IMR-90 (cell line): ENCODE measurements at regions not wholly inside any gene's neighbourhood (a gene's known extent, or its start where the extent isn't known, plus 50 kb on each side); places are given as distances from the start of the nearest gene placed in this dataset.

Experiments
- ATAC-seq: fragments of 200-7000 bp; cut with Tn5 transposase; 2 replicates; pipeline ENCODE4 v1.9.1; 2020; ENCODE audit warnings: low read depth, mild to moderate bottlenecking, moderate library complexity
- BruUV-seq: library from RNA; stranded (reverse); fragments of 400-500 nt; replicated peaks from 2 replicates; lab custom pipeline; 2021; lab: Mats Ljungman, UMichigan
- CTCF ChIA-PET: fragments of 300-600 bp; formaldehyde crosslinking; extraction: SDS; loops from one replicate; lab custom pipeline; 2021; ENCODE audit warnings: antibody characterized with exemption; lab: Yijun Ruan, JAX
- POLR2A ChIA-PET: fragments of 300-600 bp; sonication (Branson Sonifier 250); formaldehyde crosslinking; loops from one replicate; lab custom pipeline; 2022; ENCODE audit warnings: antibody characterized with exemption; ENCODE audit not compliant: unreplicated experiment; lab: Charles Lee
- DNase-seq: peaks from one replicate; pipeline ENCODE4 v3.0.0; 2013
- H2AFZ ChIP-seq: replicated peaks from 2 replicates; pipeline ENCODE3; 2013; ENCODE audit warnings: low read length, mild to moderate bottlenecking; ENCODE audit not compliant: poor library complexity
- H2AK5ac ChIP-seq: 2 replicates; pipeline ENCODE4 v1.6.1; 2013; ENCODE audit warnings: low read depth, low read length, inconsistent platforms
- H2AK9ac ChIP-seq: replicated peaks from 2 replicates; pipeline ENCODE3; 2013; ENCODE audit warnings: mild to moderate bottlenecking, low read depth, low read length, moderate library complexity; ENCODE audit not compliant: poor library complexity
- H2BK120ac ChIP-seq: 2 replicates; pipeline ENCODE4 v1.6.1; 2013; ENCODE audit warnings: low read depth, low read length, inconsistent platforms
- H2BK15ac ChIP-seq: 3 replicates; pipeline ENCODE4 v1.6.1; 2013; ENCODE audit warnings: low read depth, low read length, inconsistent platforms
- H2BK20ac ChIP-seq: 2 replicates; pipeline ENCODE4 v1.6.1; 2013; ENCODE audit warnings: low read depth, mild to moderate bottlenecking, inconsistent platforms, low read length, moderate library complexity
- H2BK5ac ChIP-seq: 2 replicates; pipeline ENCODE4 v1.6.1; 2013; ENCODE audit warnings: mild to moderate bottlenecking, low read depth, low read length, inconsistent platforms; ENCODE audit not compliant: poor library complexity, severe bottlenecking
- H3K14ac ChIP-seq: replicated peaks from 2 replicates; pipeline ENCODE4 v1.6.1; 2013; ENCODE audit warnings: low read depth, low read length, inconsistent platforms
- H3K18ac ChIP-seq: 2 replicates; pipeline ENCODE4 v1.6.1; 2013; ENCODE audit warnings: low read depth, low read length, control low read depth
- H3K23ac ChIP-seq: 2 replicates; pipeline ENCODE4 v1.6.1; 2013; ENCODE audit warnings: low read depth, low read length, inconsistent platforms
- H3K27ac ChIP-seq: 2 replicates; pipeline ENCODE4 v1.5.1; 2013; ENCODE audit warnings: mild to moderate bottlenecking, control low read depth, low read length; ENCODE audit not compliant: insufficient read depth
- H3K27me3 ChIP-seq: 2 replicates; pipeline ENCODE4 v1.6.1; 2013; ENCODE audit warnings: low read length; ENCODE audit not compliant: control insufficient read depth, insufficient read depth
- H3K36me3 ChIP-seq: 2 replicates; pipeline ENCODE4 v1.6.1; 2013; ENCODE audit warnings: low read length, mixed read lengths; ENCODE audit not compliant: control insufficient read depth, insufficient read depth
- H3K4ac ChIP-seq: 2 replicates; pipeline ENCODE4 v1.6.1; 2013; ENCODE audit warnings: low read depth, low read length, inconsistent platforms
- H3K4me1 ChIP-seq: 2 replicates; pipeline ENCODE4 v1.6.1; 2013; ENCODE audit warnings: low read length, mixed read lengths; ENCODE audit not compliant: control insufficient read depth, insufficient read depth
- H3K4me2 ChIP-seq: 2 replicates; pipeline ENCODE4 v1.6.1; 2013; ENCODE audit warnings: low read depth, mild to moderate bottlenecking, control low read depth, low read length, moderate library complexity
- H3K4me3 ChIP-seq: 2 replicates; pipeline ENCODE4 v1.5.1; 2013; ENCODE audit warnings: low read depth, mild to moderate bottlenecking, control low read depth, low read length, moderate library complexity; ENCODE audit not compliant: insufficient read depth
- H3K56ac ChIP-seq: 2 replicates; pipeline ENCODE4 v1.6.1; 2013; ENCODE audit warnings: low read length, inconsistent platforms; ENCODE audit not compliant: insufficient read depth; ENCODE audit errors: extremely low read depth
- H3K79me1 ChIP-seq, 2 experiments: 2 replicates each; pipeline ENCODE4 v1.6.1; 2013; ENCODE audit warnings: low read length in 2 of 2, inconsistent platforms in 1 of 2, low read depth in 1 of 2
- H3K9ac ChIP-seq: 2 replicates; pipeline ENCODE4 v1.6.1; 2013; ENCODE audit warnings: low read depth, low read length, control low read depth
- H3K9me1 ChIP-seq: 2 replicates; pipeline ENCODE4 v1.6.1; 2013; ENCODE audit warnings: low read length, inconsistent platforms; ENCODE audit not compliant: insufficient read depth
- H3K9me3 ChIP-seq: 2 replicates; pipeline ENCODE4 v1.6.1; 2013; ENCODE audit warnings: low read length; ENCODE audit not compliant: control insufficient read depth, insufficient read depth
- H4K20me1 ChIP-seq: 2 replicates; pipeline ENCODE4 v1.6.1; 2013; ENCODE audit warnings: low read length, inconsistent platforms; ENCODE audit not compliant: insufficient read depth
- H4K5ac ChIP-seq: 2 replicates; pipeline ENCODE4 v1.6.1; 2013; ENCODE audit warnings: mild to moderate bottlenecking, low read depth, low read length, control low read depth
- H4K8ac ChIP-seq, 2 experiments: 2 replicates each; pipeline ENCODE4 v1.6.1; 2013; ENCODE audit warnings: low read depth in 2 of 2, low read length in 2 of 2, control low read depth in 1 of 2, inconsistent platforms in 1 of 2
- H4K91ac ChIP-seq: 2 replicates; pipeline ENCODE4 v1.6.1; 2013; ENCODE audit warnings: low read depth, low read length, inconsistent platforms; ENCODE audit not compliant: insufficient read depth
- SMC3 ChIP-seq: fragments of 150-350 bp; IDR thresholded peaks from 2 replicates; pipeline ENCODE4 v1.6.1; 2016; ENCODE audit warnings: low read depth, mild to moderate bottlenecking, antibody characterized with exemption, low read length, moderate library complexity
- WGBS, 2 experiments: methylation state at CpG; one replicate each; pipeline versions ENCODE4 v1.1.5 to v1.1.7; 2013; ENCODE audit warnings: missing lambda C conversion rate in 2 of 2; ENCODE audit not compliant: insufficient read length in 1 of 2; ENCODE audit errors: extremely low coverage in 2 of 2; 5-methylcytosine and 5-hydroxymethylcytosine counted together
- dilution Hi-C: fragments of 300-500 bp; cut with HindIII; formaldehyde crosslinking; loops from one replicate; pipeline ENCODE4 v1.14.3; 2018; ENCODE audit warnings: low sequenced_read_pairs; ENCODE audit not compliant: unreplicated experiment
- in situ Hi-C: fragments of 300-500 bp; cut with MboI; formaldehyde crosslinking; loops from 3 replicates; pipeline ENCODE4 v1.14.3; 2019; ENCODE audit warnings: low sequenced_read_pairs, inconsistent platforms, mixed read lengths
- intact Hi-C: fragments of 100-400 bp; cut with micrococcal nuclease; formaldehyde crosslinking; loops from 2 replicates; pipeline ENCODE4 v1.10.0; 2022
- TF ChIP-seq, protein P1 (sequence below): fragments of 150-350 bp; IDR thresholded peaks from 2 replicates; pipeline ENCODE4 v1.6.1; 2017; ENCODE audit warnings: mild to moderate bottlenecking, antibody characterized with exemption, low read length, low read depth

DNA sequence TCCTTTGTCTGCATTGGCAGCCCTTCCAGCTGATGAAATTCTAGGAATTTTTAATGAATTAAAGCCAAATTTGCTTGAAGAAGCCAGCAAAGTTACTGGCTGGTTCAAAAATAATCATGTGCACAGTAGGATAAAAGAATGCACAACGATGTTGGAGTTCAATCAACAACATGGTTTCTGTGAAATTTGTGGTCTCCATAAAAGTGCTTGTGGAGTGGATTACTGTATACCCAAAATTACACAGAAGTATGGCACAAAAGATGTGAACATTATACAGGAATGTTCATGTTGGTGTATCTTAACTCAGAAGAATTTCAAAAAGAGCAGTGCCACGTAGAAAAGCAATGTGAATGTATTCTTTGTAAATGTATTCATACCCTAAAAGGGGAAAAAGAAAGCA, 105.0 kb upstream of the METAP2 start:
- no peak overlapping the region for H2BK5ac ChIP-seq
- no peak overlapping the region for H4K91ac ChIP-seq
- H4K8ac ChIP-seq: no peak overlapping the region
- TF ChIP-seq SMC3: no peak
- TF ChIP-seq, protein P1, sequence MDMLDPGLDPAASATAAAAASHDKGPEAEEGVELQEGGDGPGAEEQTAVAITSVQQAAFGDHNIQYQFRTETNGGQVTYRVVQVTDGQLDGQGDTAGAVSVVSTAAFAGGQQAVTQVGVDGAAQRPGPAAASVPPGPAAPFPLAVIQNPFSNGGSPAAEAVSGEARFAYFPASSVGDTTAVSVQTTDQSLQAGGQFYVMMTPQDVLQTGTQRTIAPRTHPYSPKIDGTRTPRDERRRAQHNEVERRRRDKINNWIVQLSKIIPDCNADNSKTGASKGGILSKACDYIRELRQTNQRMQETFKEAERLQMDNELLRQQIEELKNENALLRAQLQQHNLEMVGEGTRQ: no peak
- H2AK5ac ChIP-seq: no peak overlapping the region
- H3K23ac ChIP-seq: no peak overlapping the region
- H3K4me3 ChIP-seq: no peak overlapping the region
- H3K9ac ChIP-seq: no peak overlapping the region
- H3K36me3 ChIP-seq: no peaks in the 10 kb centered on the region
- DNase-seq (no peak), ATAC-seq (no peak)
- H3K27ac ChIP-seq: no peak overlapping the region
- H4K5ac ChIP-seq: no peak overlapping the region
- H3K56ac ChIP-seq: no peak overlapping the region
- H3K9me3 ChIP-seq: no peaks in the 10 kb centered on the region
- H4K20me1 ChIP-seq: no peaks in the 10 kb centered on the region
- no peak overlapping the region for H2AFZ ChIP-seq
- in situ Hi-C loops: no loop called here
- POLR2A ChIA-PET: no interaction called here
- dilution Hi-C loops: no loop called here
- no peak overlapping the region for H3K4me2 ChIP-seq
- no peak overlapping the region for H2BK20ac ChIP-seq
- no TSS peak for BruUV-seq
- no CpG with 5 or more reads among the region's 2 CpGs for WGBS, 2 experiments
- no peak overlapping the region for H2BK120ac ChIP-seq
- no peaks in the 10 kb centered on the region for H3K9me1 ChIP-seq
- H3K4ac ChIP-seq: no peak overlapping the region
- CTCF ChIA-PET: no interaction called here
- H2AK9ac ChIP-seq: no peak overlapping the region
- H2BK15ac ChIP-seq: no peak overlapping the region
- H3K18ac ChIP-seq: no peak overlapping the region
- H3K79me1 ChIP-seq: no peaks in the 10 kb centered on the region
- no peaks in the 10 kb centered on the region for H3K4me1 ChIP-seq
- no peaks in the 10 kb centered on the region; the same call in 1 of the 2 replicates for H3K27me3 ChIP-seq
- intact Hi-C loops: no loop called here
- no peak overlapping the region for H3K14ac ChIP-seq
